IMR-90 (cell line): ENCODE measurements at regions not wholly inside any gene's neighbourhood (a gene's known extent, or its start where the extent isn't known, plus 50 kb on each side); places are given as distances from the start of the nearest gene placed in this dataset.
"Not testable (repeated sequence)": the region's sequence is repeated elsewhere in the genome, so short reads cannot be mapped to it uniquely, and the experiment has no call there.

Experiments
- ATAC-seq: fragments of 200-7000 bp; cut with Tn5 transposase; 2 replicates; pipeline ENCODE4 v1.9.1; 2020; ENCODE audit warnings: low read depth, mild to moderate bottlenecking, moderate library complexity
- BruUV-seq: library from RNA; stranded (reverse); fragments of 400-500 nt; replicated peaks from 2 replicates; lab custom pipeline; 2021; lab: Mats Ljungman, UMichigan
- CTCF ChIA-PET: fragments of 300-600 bp; formaldehyde crosslinking; extraction: SDS; loops from one replicate; lab custom pipeline; 2021; ENCODE audit warnings: antibody characterized with exemption; lab: Yijun Ruan, JAX
- POLR2A ChIA-PET: fragments of 300-600 bp; sonication (Branson Sonifier 250); formaldehyde crosslinking; loops from one replicate; lab custom pipeline; 2022; ENCODE audit warnings: antibody characterized with exemption; ENCODE audit not compliant: unreplicated experiment; lab: Charles Lee
- DNase-seq: peaks from one replicate; pipeline ENCODE4 v3.0.0; 2013
- H2AFZ ChIP-seq: replicated peaks from 2 replicates; pipeline ENCODE3; 2013; ENCODE audit warnings: low read length, mild to moderate bottlenecking; ENCODE audit not compliant: poor library complexity
- H2AK5ac ChIP-seq: 2 replicates; pipeline ENCODE4 v1.6.1; 2013; ENCODE audit warnings: low read depth, low read length, inconsistent platforms
- H2AK9ac ChIP-seq: replicated peaks from 2 replicates; pipeline ENCODE3; 2013; ENCODE audit warnings: mild to moderate bottlenecking, low read depth, low read length, moderate library complexity; ENCODE audit not compliant: poor library complexity
- H2BK120ac ChIP-seq: 2 replicates; pipeline ENCODE4 v1.6.1; 2013; ENCODE audit warnings: low read depth, low read length, inconsistent platforms
- H2BK15ac ChIP-seq: 3 replicates; pipeline ENCODE4 v1.6.1; 2013; ENCODE audit warnings: low read depth, low read length, inconsistent platforms
- H2BK20ac ChIP-seq: 2 replicates; pipeline ENCODE4 v1.6.1; 2013; ENCODE audit warnings: low read depth, mild to moderate bottlenecking, inconsistent platforms, low read length, moderate library complexity
- H2BK5ac ChIP-seq: 2 replicates; pipeline ENCODE4 v1.6.1; 2013; ENCODE audit warnings: mild to moderate bottlenecking, low read depth, low read length, inconsistent platforms; ENCODE audit not compliant: poor library complexity, severe bottlenecking
- H3K14ac ChIP-seq: replicated peaks from 2 replicates; pipeline ENCODE4 v1.6.1; 2013; ENCODE audit warnings: low read depth, low read length, inconsistent platforms
- H3K18ac ChIP-seq: 2 replicates; pipeline ENCODE4 v1.6.1; 2013; ENCODE audit warnings: low read depth, low read length, control low read depth
- H3K23ac ChIP-seq: 2 replicates; pipeline ENCODE4 v1.6.1; 2013; ENCODE audit warnings: low read depth, low read length, inconsistent platforms
- H3K27ac ChIP-seq: 2 replicates; pipeline ENCODE4 v1.5.1; 2013; ENCODE audit warnings: mild to moderate bottlenecking, control low read depth, low read length; ENCODE audit not compliant: insufficient read depth
- H3K27me3 ChIP-seq: 2 replicates; pipeline ENCODE4 v1.6.1; 2013; ENCODE audit warnings: low read length; ENCODE audit not compliant: control insufficient read depth, insufficient read depth
- H3K36me3 ChIP-seq: 2 replicates; pipeline ENCODE4 v1.6.1; 2013; ENCODE audit warnings: low read length, mixed read lengths; ENCODE audit not compliant: control insufficient read depth, insufficient read depth
- H3K4ac ChIP-seq: 2 replicates; pipeline ENCODE4 v1.6.1; 2013; ENCODE audit warnings: low read depth, low read length, inconsistent platforms
- H3K4me1 ChIP-seq: 2 replicates; pipeline ENCODE4 v1.6.1; 2013; ENCODE audit warnings: low read length, mixed read lengths; ENCODE audit not compliant: control insufficient read depth, insufficient read depth
- H3K4me2 ChIP-seq: 2 replicates; pipeline ENCODE4 v1.6.1; 2013; ENCODE audit warnings: low read depth, mild to moderate bottlenecking, control low read depth, low read length, moderate library complexity
- H3K4me3 ChIP-seq: 2 replicates; pipeline ENCODE4 v1.5.1; 2013; ENCODE audit warnings: low read depth, mild to moderate bottlenecking, control low read depth, low read length, moderate library complexity; ENCODE audit not compliant: insufficient read depth
- H3K56ac ChIP-seq: 2 replicates; pipeline ENCODE4 v1.6.1; 2013; ENCODE audit warnings: low read length, inconsistent platforms; ENCODE audit not compliant: insufficient read depth; ENCODE audit errors: extremely low read depth
- H3K79me1 ChIP-seq, 2 experiments: 2 replicates each; pipeline ENCODE4 v1.6.1; 2013; ENCODE audit warnings: low read length in 2 of 2, inconsistent platforms in 1 of 2, low read depth in 1 of 2
- H3K9ac ChIP-seq: 2 replicates; pipeline ENCODE4 v1.6.1; 2013; ENCODE audit warnings: low read depth, low read length, control low read depth
- H3K9me1 ChIP-seq: 2 replicates; pipeline ENCODE4 v1.6.1; 2013; ENCODE audit warnings: low read length, inconsistent platforms; ENCODE audit not compliant: insufficient read depth
- H3K9me3 ChIP-seq: 2 replicates; pipeline ENCODE4 v1.6.1; 2013; ENCODE audit warnings: low read length; ENCODE audit not compliant: control insufficient read depth, insufficient read depth
- H4K20me1 ChIP-seq: 2 replicates; pipeline ENCODE4 v1.6.1; 2013; ENCODE audit warnings: low read length, inconsistent platforms; ENCODE audit not compliant: insufficient read depth
- H4K5ac ChIP-seq: 2 replicates; pipeline ENCODE4 v1.6.1; 2013; ENCODE audit warnings: mild to moderate bottlenecking, low read depth, low read length, control low read depth
- H4K8ac ChIP-seq, 2 experiments: 2 replicates each; pipeline ENCODE4 v1.6.1; 2013; ENCODE audit warnings: low read depth in 2 of 2, low read length in 2 of 2, control low read depth in 1 of 2, inconsistent platforms in 1 of 2
- H4K91ac ChIP-seq: 2 replicates; pipeline ENCODE4 v1.6.1; 2013; ENCODE audit warnings: low read depth, low read length, inconsistent platforms; ENCODE audit not compliant: insufficient read depth
- WGBS, 2 experiments: methylation state at CpG; one replicate each; pipeline versions ENCODE4 v1.1.5 to v1.1.7; 2013; ENCODE audit warnings: missing lambda C conversion rate in 2 of 2; ENCODE audit not compliant: insufficient read length in 1 of 2; ENCODE audit errors: extremely low coverage in 2 of 2; 5-methylcytosine and 5-hydroxymethylcytosine counted together
- dilution Hi-C: fragments of 300-500 bp; cut with HindIII; formaldehyde crosslinking; loops from one replicate; pipeline ENCODE4 v1.14.3; 2018; ENCODE audit warnings: low sequenced_read_pairs; ENCODE audit not compliant: unreplicated experiment
- in situ Hi-C: fragments of 300-500 bp; cut with MboI; formaldehyde crosslinking; loops from 3 replicates; pipeline ENCODE4 v1.14.3; 2019; ENCODE audit warnings: low sequenced_read_pairs, inconsistent platforms, mixed read lengths
- intact Hi-C: fragments of 100-400 bp; cut with micrococcal nuclease; formaldehyde crosslinking; loops from 2 replicates; pipeline ENCODE4 v1.10.0; 2022

DNA sequence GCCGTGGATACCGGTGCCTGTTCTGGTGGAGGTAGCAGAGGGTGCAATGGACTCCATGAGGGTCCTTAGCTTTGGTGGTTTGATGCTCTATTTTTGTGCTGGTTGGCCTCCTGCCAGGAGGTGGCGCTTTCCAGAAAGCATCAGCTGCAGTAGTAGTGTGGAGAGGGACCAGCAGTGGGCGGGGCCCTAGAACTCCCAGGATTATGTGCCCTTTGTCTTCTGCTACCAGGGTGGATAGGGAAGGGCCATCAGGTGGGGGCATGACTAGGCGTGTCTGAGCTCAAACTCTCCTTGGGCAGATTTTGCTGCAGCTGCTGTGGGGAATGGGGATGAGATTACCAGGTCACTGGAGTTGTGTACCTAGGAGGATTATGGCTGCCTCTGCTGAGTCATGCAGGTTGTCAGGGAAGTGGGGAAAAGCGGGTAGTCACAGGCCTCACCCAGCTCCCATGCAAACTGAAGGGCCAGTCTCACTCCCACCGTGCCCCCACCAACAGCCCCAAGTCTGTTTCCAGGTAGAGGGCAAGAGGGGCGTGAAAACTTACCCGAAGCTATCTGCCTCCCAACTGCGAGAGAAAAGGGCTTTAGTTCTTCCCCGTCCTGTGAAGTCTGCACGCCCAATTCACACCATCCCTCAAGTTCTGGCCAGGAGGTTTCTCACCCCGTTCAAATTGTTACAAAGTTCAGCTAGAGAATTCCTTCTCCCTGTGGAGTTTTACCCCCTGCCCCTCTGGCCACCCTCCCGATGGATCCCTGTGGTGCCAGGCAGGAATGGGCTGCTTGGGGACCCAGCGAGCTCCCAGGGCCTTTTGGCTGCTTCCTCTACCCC, 235.0 kb downstream of the DHX15 start:
- H3K4ac ChIP-seq, DNase-seq, H3K9ac ChIP-seq, H4K91ac ChIP-seq, in situ Hi-C loops, H3K18ac ChIP-seq, H2AK5ac ChIP-seq, H3K14ac ChIP-seq, H3K56ac ChIP-seq, H3K27me3 ChIP-seq, H2AFZ ChIP-seq, H2BK15ac ChIP-seq, BruUV-seq, CTCF ChIA-PET, H2BK120ac ChIP-seq, H3K4me3 ChIP-seq, H3K79me1 ChIP-seq, dilution Hi-C loops, H3K9me3 ChIP-seq, H3K23ac ChIP-seq, H4K8ac ChIP-seq, H3K27ac ChIP-seq, H4K5ac ChIP-seq, H3K36me3 ChIP-seq, H4K20me1 ChIP-seq, ATAC-seq, POLR2A ChIA-PET, H2BK20ac ChIP-seq, H3K9me1 ChIP-seq, intact Hi-C loops, H3K4me1 ChIP-seq, H2AK9ac ChIP-seq, H2BK5ac ChIP-seq, H3K4me2 ChIP-seq: not testable (repeated sequence)
- 75% methylated on average over 4 of the region's 15 CpGs; no CpG with 5 or more reads in 1 of the 2 experiments for WGBS, 2 experiments
